Skeletal muscle tissue (tissue), 3 donors: ENCODE measurements at regions not wholly inside any gene's neighbourhood (a gene's known extent, or its start where the extent isn't known, plus 50 kb on each side); places are given as distances from the start of the nearest gene placed in this dataset.

Source experiments
- H3K27ac ChIP-seq: one replicate; pipeline ENCODE4 v1.7.0; 2013; ENCODE audit warnings: mild to moderate bottlenecking, low read depth, low read length, inconsistent platforms
- H3K27me3 ChIP-seq, 3 donors: one replicate each; pipeline ENCODE4 v1.7.0; 2013; ENCODE audit warnings: low read length in 3 of 3; ENCODE audit not compliant: control insufficient read depth in 3 of 3, insufficient read depth in 3 of 3
- H3K36me3 ChIP-seq, 3 donors: one replicate each; pipeline ENCODE4 v1.7.0; 2013; ENCODE audit warnings: low read length in 3 of 3; ENCODE audit not compliant: control insufficient read depth in 3 of 3, insufficient read depth in 3 of 3
- H3K4me1 ChIP-seq, 3 donors: one replicate each; pipeline ENCODE4 v1.7.0; 2013; ENCODE audit warnings: low read length in 3 of 3, mild to moderate bottlenecking in 3 of 3; ENCODE audit not compliant: control insufficient read depth in 3 of 3, insufficient read depth in 3 of 3
- H3K4me3 ChIP-seq, 3 donors: one replicate each; pipeline ENCODE4 v1.7.0; 2013; ENCODE audit warnings: low read length in 3 of 3
- H3K9ac ChIP-seq, 3 donors: one replicate each; pipeline ENCODE4 v1.7.0; 2013; ENCODE audit warnings: low read length in 3 of 3, mild to moderate bottlenecking in 3 of 3, moderate library complexity in 2 of 3, low read depth in 1 of 3
- H3K9me3 ChIP-seq, 3 donors: one replicate each; pipeline ENCODE4 v1.7.0; 2013; ENCODE audit warnings: low read length in 3 of 3; ENCODE audit not compliant: control insufficient read depth in 3 of 3
- donor health status: Osteomylitis.

GRCh38 chr11:39860931-39861330, 1598.5 kb downstream of the LRRC4C start:
- H3K36me3 ChIP-seq: no peaks in the 10 kb centered on the region
- H3K4me3 ChIP-seq: no peak overlapping the region
- H3K9me3 ChIP-seq: peaks cover 0 to 2% (median 0%) of the 10 kb centered on the region in 3 donors
- no peak overlapping the region for H3K9ac ChIP-seq
- H3K27me3 ChIP-seq: no peaks in the 10 kb centered on the region
- no peaks in the 10 kb centered on the region for H3K4me1 ChIP-seq
- H3K27ac ChIP-seq: no peak overlapping the region

- Histone ChIP-seq H3K9ac (no peak overlapping the region), H3K9me3 (no peaks in the 10 kb centered on the region), H3K27me3 (no peaks in the 10 kb centered on the region), H3K4me1 (no peaks in the 10 kb centered on the region), H3K4me3 (no peak overlapping the region), H3K36me3 (no peaks in the 10 kb centered on the region), H3K27ac (no peak overlapping the region)
Measured at GRCh38 chr11:39817241-39817640, 1642.2 kb downstream of the LRRC4C start.

- Histone ChIP-seq H3K4me3 (no peak overlapping the region), H3K27me3 (no peaks in the 10 kb centered on the region), H3K9ac (no peak overlapping the region), H3K9me3 (no peaks in the 10 kb centered on the region), H3K36me3 (no peaks in the 10 kb centered on the region), H3K27ac (no peak overlapping the region), H3K4me1 (no peaks in the 10 kb centered on the region)
Measured at GRCh38 chr11:39810358-39810757, 1649.1 kb downstream of the LRRC4C start.

GRCh38 chr11:39809833-39810232, 1649.6 kb downstream of the LRRC4C start:
- H3K27me3 ChIP-seq: no peaks in the 10 kb centered on the region
- H3K4me3 ChIP-seq: no peak overlapping the region
- H3K27ac ChIP-seq: no peak overlapping the region
- H3K36me3 ChIP-seq: no peaks in the 10 kb centered on the region
- H3K9ac ChIP-seq: no peak overlapping the region
- H3K9me3 ChIP-seq: no peaks in the 10 kb centered on the region
- no peaks in the 10 kb centered on the region for H3K4me1 ChIP-seq

- Histone ChIP-seq H3K27ac (no peak overlapping the region), H3K9ac (no peak overlapping the region), H3K4me1 (no peaks in the 10 kb centered on the region), H3K9me3 (no peaks in the 10 kb centered on the region), H3K27me3 (no peaks in the 10 kb centered on the region), H3K4me3 (no peak overlapping the region), H3K36me3 (no peaks in the 10 kb centered on the region)
Measured at GRCh38 chr11:39807904-39808303, 1651.5 kb downstream of the LRRC4C start.

GRCh38 chr11:39806652-39807051, 1652.8 kb downstream of the LRRC4C start:
- Histone ChIP-seq H3K4me1 (no peaks in the 10 kb centered on the region), H3K27me3 (no peaks in the 10 kb centered on the region), H3K4me3 (no peak overlapping the region), H3K9me3 (no peaks in the 10 kb centered on the region), H3K36me3 (no peaks in the 10 kb centered on the region), H3K27ac (no peak overlapping the region), H3K9ac (no peak overlapping the region)

GRCh38 chr11:39804271-39804670, 1655.2 kb downstream of the LRRC4C start:
- Histone ChIP-seq H3K36me3 (no peaks in the 10 kb centered on the region), H3K27ac (no peak overlapping the region), H3K27me3 (no peaks in the 10 kb centered on the region), H3K4me3 (no peak overlapping the region), H3K9me3 (no peaks in the 10 kb centered on the region), H3K9ac (no peak overlapping the region), H3K4me1 (no peaks in the 10 kb centered on the region)

- no peaks in the 10 kb centered on the region for H3K4me1 ChIP-seq
- no peak overlapping the region for H3K4me3 ChIP-seq
- no peaks in the 10 kb centered on the region for H3K36me3 ChIP-seq
Measured at GRCh38 chr11:39786682-39787081, 1672.8 kb downstream of the LRRC4C start.

GRCh38 chr11:39786281-39786680, 1673.2 kb downstream of the LRRC4C start:
- Histone ChIP-seq H3K27me3 (no peaks in the 10 kb centered on the region), H3K4me1 (no peaks in the 10 kb centered on the region), H3K27ac (no peak overlapping the region), H3K9me3 (peaks cover 0 to 3% (median 0%) of the 10 kb centered on the region in 3 donors), H3K9ac (no peak overlapping the region), H3K4me3 (no peak overlapping the region), H3K36me3 (no peaks in the 10 kb centered on the region)

More at GRCh38 chr11:39786682-39787081, 1672.8 kb downstream of the LRRC4C start:
- peaks cover 0 to 3% (median 0%) of the 10 kb centered on the region in 3 donors for H3K9me3 ChIP-seq
- H3K27ac ChIP-seq: no peak overlapping the region
- no peaks in the 10 kb centered on the region for H3K27me3 ChIP-seq
- no peak overlapping the region for H3K9ac ChIP-seq

- Histone ChIP-seq H3K27me3 (no peaks in the 10 kb centered on the region), H3K36me3 (no peaks in the 10 kb centered on the region), H3K4me1 (no peaks in the 10 kb centered on the region)
Measured at GRCh38 chr11:39784873-39785272, 1674.6 kb downstream of the LRRC4C start.

GRCh38 chr11:39780131-39780530, 1679.3 kb downstream of the LRRC4C start:
- Histone ChIP-seq H3K36me3 (no peaks in the 10 kb centered on the region), H3K9ac (no peak overlapping the region), H3K4me1 (no peaks in the 10 kb centered on the region), H3K4me3 (no peak overlapping the region), H3K27me3 (no peaks in the 10 kb centered on the region), H3K27ac (no peak overlapping the region), H3K9me3 (no peaks in the 10 kb centered on the region)

More at GRCh38 chr11:39784873-39785272, 1674.6 kb downstream of the LRRC4C start:
- H3K9me3 ChIP-seq: peaks cover 0 to 3% (median 0%) of the 10 kb centered on the region in 3 donors
- no peak overlapping the region for H3K27ac ChIP-seq
- no peak overlapping the region for H3K4me3 ChIP-seq
- no peak overlapping the region for H3K9ac ChIP-seq
